ENCODE measurements at regions not wholly inside any gene's neighbourhood (a gene's known extent, or its start where the extent isn't known, plus 50 kb on each side); places are given as distances from the start of the nearest gene placed in this dataset.

GRCh38 chr10:107430446-107430845 lies 265.9 kb upstream of the SORCS1 start:
- no peak overlapping the region for H4K91ac ChIP-seq (ENCODE audit: insufficient read depth, low read depth, low read length)
- dilution Hi-C loops (cut with HindIII; ENCODE audit: low sequenced_read_pairs, unreplicated experiment), result no loop called here
- intact Hi-C loops (cut with micrococcal nuclease), result no loop called here
- no peaks in the 10 kb centered on the region for H3K9me1 ChIP-seq (ENCODE audit: insufficient read depth, low read length)
- no peak for DNase-seq
- no peak overlapping the region for H2AK5ac ChIP-seq (ENCODE audit: low read depth, low read length)
- no peak overlapping the region for H3K9ac ChIP-seq (ENCODE audit: low read depth, low read length)
- WGBS, 2 experiments (ENCODE audit: extremely low coverage in 2 of 2, insufficient read length in 1 of 2), result 90% methylated on average over 2 of the region's 6 CpGs; no CpG with 5 or more reads in 1 of the 2 experiments
- no TSS peak for BruUV-seq (replicated peaks)
- no peak overlapping the region for H3K4ac ChIP-seq (ENCODE audit: low read depth, low read length)
- no peaks in the 10 kb centered on the region for H3K36me3 ChIP-seq (ENCODE audit: control insufficient read depth, insufficient read depth, low read length)
- no peak overlapping the region for H3K23ac ChIP-seq (ENCODE audit: low read depth, low read length)
- H3K79me1 ChIP-seq (ENCODE audit: low read depth in 1 of 2, low read length in 2 of 2), result no peaks in the 10 kb centered on the region
- 0 out of 2 replicates have a peak, but pooled peaks cover 1% of the 10 kb centered on the region for H3K9me3 ChIP-seq (ENCODE audit: control insufficient read depth, insufficient read depth, low read length)
- no peaks in the 10 kb centered on the region for H3K4me1 ChIP-seq (ENCODE audit: control insufficient read depth, insufficient read depth, low read length)
- no peak overlapping the region for H3K4me3 ChIP-seq (ENCODE audit: insufficient read depth, low read depth, low read length)
- H2BK5ac ChIP-seq (ENCODE audit: low read depth, low read length, poor library complexity, severe bottlenecking), result no peak overlapping the region
- ChIA-PET POLR2A (ENCODE audit: unreplicated experiment) (no interaction called here), CTCF (no interaction called here)
- H2BK120ac ChIP-seq (ENCODE audit: low read depth, low read length), result no peak overlapping the region
- H3K56ac ChIP-seq (ENCODE audit: extremely low read depth, insufficient read depth, low read length), result no peak overlapping the region
- H3K14ac ChIP-seq (replicated peaks; ENCODE audit: low read depth, low read length), result no peak overlapping the region
- H2AK9ac ChIP-seq (replicated peaks; ENCODE audit: low read depth, low read length, poor library complexity), result no peak overlapping the region
- H2BK20ac ChIP-seq (ENCODE audit: low read depth, low read length), result no peak overlapping the region
- H4K20me1 ChIP-seq (ENCODE audit: insufficient read depth, low read length), result no peaks in the 10 kb centered on the region
- H2AFZ ChIP-seq (replicated peaks; ENCODE audit: low read length, poor library complexity), result no peak overlapping the region
- no peak overlapping the region for H3K4me2 ChIP-seq (ENCODE audit: low read depth, low read length)
- H4K5ac ChIP-seq (ENCODE audit: low read depth, low read length), result no peak overlapping the region
- H3K27me3 ChIP-seq (ENCODE audit: control insufficient read depth, insufficient read depth, low read length), result no peaks in the 10 kb centered on the region
- no peak overlapping the region for H3K18ac ChIP-seq (ENCODE audit: low read depth, low read length)
- no peak overlapping the region for H3K27ac ChIP-seq (ENCODE audit: insufficient read depth, low read length)
- TF ChIP-seq NFE2L2 (IDR thresholded peaks at IDR 0.05; ENCODE audit: low read depth, low read length) (no peak), CTCF (conservative IDR thresholded peaks at IDR 0.05; ENCODE audit: low read depth, low read length) (no peak), SMC3 (IDR thresholded peaks at IDR 0.05; ENCODE audit: low read depth, low read length) (no peak), RFX5 (IDR thresholded peaks at IDR 0.05; ENCODE audit: low read depth, low read length) (no peak), CHD1 (IDR thresholded peaks at IDR 0.05; ENCODE audit: low read depth, low read length) (no peak), MAZ (IDR thresholded peaks at IDR 0.05; ENCODE audit: borderline replicate concordance, low read depth, low read length) (no peak), CEBPB (IDR thresholded peaks at IDR 0.05; ENCODE audit: low read depth, low read length) (no peak), USF2 (IDR thresholded peaks at IDR 0.05; ENCODE audit: low read depth, low read length) (no peak), POLR2A (IDR thresholded peaks at IDR 0.05; ENCODE audit: low read depth, low read length) (no peak), RCOR1 (IDR thresholded peaks at IDR 0.05; ENCODE audit: insufficient replicate concordance, low read length) (no peak), ELK1 (IDR thresholded peaks at IDR 0.05; ENCODE audit: borderline replicate concordance, low read depth, low read length) (no peak), BHLHE40 (IDR thresholded peaks at IDR 0.05; ENCODE audit: low read depth, low read length) (no peak)
- H4K8ac ChIP-seq (ENCODE audit: low read depth in 2 of 2, low read length in 2 of 2), result no peak overlapping the region
- in situ Hi-C loops (cut with MboI; ENCODE audit: low sequenced_read_pairs), result no loop called here
- ATAC-seq (ENCODE audit: low read depth), result no peak
- no peak overlapping the region for H2BK15ac ChIP-seq (ENCODE audit: low read depth, low read length)

Data from IMR-90 (cell line).